ENCODE measurements at regions not wholly inside any gene's neighbourhood (a gene's known extent, or its start where the extent isn't known, plus 50 kb on each side); places are given as distances from the start of the nearest gene placed in this dataset.

GRCh38 chr10:58052772-58053171 is 214.9 kb downstream of the IPMK start:
- ATAC-seq (no peak), DNase-seq (no peak)
- Mint-ChIP-seq H3K27ac (no peak overlapping the region), H3K4me1 (no peaks in the 10 kb centered on the region), H3K36me3 (ENCODE audit: low read depth) (no peaks in the 10 kb centered on the region), H3K9me3 (no peaks in the 10 kb centered on the region), H3K27me3 (peaks cover 2% of the 10 kb centered on the region), H3K4me3 (no peak overlapping the region)

GRCh38 chr10:58050575-58050974 is 217.1 kb downstream of the IPMK start:
- H3K27ac Mint-ChIP-seq: no peak overlapping the region
- no peaks in the 10 kb centered on the region for H3K36me3 Mint-ChIP-seq (ENCODE audit: low read depth)
- no peaks in the 10 kb centered on the region for H3K4me1 Mint-ChIP-seq
- ATAC-seq: no peak
- DNase-seq: no peak
- H3K4me3 Mint-ChIP-seq: no peak overlapping the region
- H3K27me3 Mint-ChIP-seq: peaks cover 2% of the 10 kb centered on the region
- H3K9me3 Mint-ChIP-seq: no peaks in the 10 kb centered on the region

GRCh38 chr10:58048936-58049335 is 218.8 kb downstream of the IPMK start:
- no peak for DNase-seq
- no peak overlapping the region for H3K4me3 Mint-ChIP-seq
- H3K9me3 Mint-ChIP-seq: no peaks in the 10 kb centered on the region
- H3K4me1 Mint-ChIP-seq: no peaks in the 10 kb centered on the region
- H3K36me3 Mint-ChIP-seq (ENCODE audit: low read depth): no peaks in the 10 kb centered on the region
- peaks cover 2% of the 10 kb centered on the region for H3K27me3 Mint-ChIP-seq
- no peak for ATAC-seq
- no peak overlapping the region for H3K27ac Mint-ChIP-seq

- DNase-seq (no peak), ATAC-seq (no peak)
- Mint-ChIP-seq H3K9me3 (peaks cover 5% of the 10 kb centered on the region), H3K27ac (no peak overlapping the region), H3K4me3 (no peak overlapping the region), H3K4me1 (no peaks in the 10 kb centered on the region), H3K27me3 (no peaks in the 10 kb centered on the region), H3K36me3 (ENCODE audit: low read depth) (no peaks in the 10 kb centered on the region)
Measured at GRCh38 chr10:58044072-58044471, 223.6 kb downstream of the IPMK start.

- DNase-seq (no peak), ATAC-seq (no peak)
- no peaks in the 10 kb centered on the region for H3K36me3 Mint-ChIP-seq (ENCODE audit: low read depth)
- H3K4me1 Mint-ChIP-seq: no peaks in the 10 kb centered on the region
- peaks cover 5% of the 10 kb centered on the region for H3K9me3 Mint-ChIP-seq
- H3K27ac Mint-ChIP-seq: no peak overlapping the region
- H3K27me3 Mint-ChIP-seq: no peaks in the 10 kb centered on the region
- no peak overlapping the region for H3K4me3 Mint-ChIP-seq
Measured at GRCh38 chr10:58041901-58042300, 225.8 kb downstream of the IPMK start.

GRCh38 chr10:58030208-58030607 is 237.5 kb downstream of the IPMK start:
- DNase-seq: no peak
- H3K36me3 Mint-ChIP-seq (ENCODE audit: low read depth): no peaks in the 10 kb centered on the region
- no peaks in the 10 kb centered on the region for H3K4me1 Mint-ChIP-seq
- H3K27ac Mint-ChIP-seq: no peak overlapping the region
- no peak for ATAC-seq
- H3K9me3 Mint-ChIP-seq: no peaks in the 10 kb centered on the region
- H3K4me3 Mint-ChIP-seq: no peak overlapping the region
- H3K27me3 Mint-ChIP-seq: no peaks in the 10 kb centered on the region

- DNase-seq: no peak
- H3K27ac Mint-ChIP-seq: no peak overlapping the region
Measured at GRCh38 chr10:58028597-58029366, 238.9 kb downstream of the IPMK start.

GRCh38 chr10:58027426-58027825 is 240.3 kb downstream of the IPMK start:
- Mint-ChIP-seq H3K4me1 (peaks cover 2% of the 10 kb centered on the region), H3K27ac (no peak overlapping the region), H3K27me3 (no peaks in the 10 kb centered on the region), H3K4me3 (no peak overlapping the region), H3K9me3 (peaks cover 6% of the 10 kb centered on the region), H3K36me3 (ENCODE audit: low read depth) (no peaks in the 10 kb centered on the region)
- no peak for DNase-seq
- no peak for ATAC-seq

More at GRCh38 chr10:58028597-58029366, 238.9 kb downstream of the IPMK start:
- Mint-ChIP-seq H3K4me3 (no peak overlapping the region), H3K27me3 (no peaks in the 10 kb centered on the region), H3K36me3 (ENCODE audit: low read depth) (no peaks in the 10 kb centered on the region), H3K4me1 (no peaks in the 10 kb centered on the region), H3K9me3 (no peaks in the 10 kb centered on the region)
- no peak for ATAC-seq

GRCh38 chr10:58026036-58026435 is 241.7 kb downstream of the IPMK start:
- Mint-ChIP-seq H3K4me1 (peaks cover 2% of the 10 kb centered on the region), H3K4me3 (no peak overlapping the region), H3K27ac (no peak overlapping the region), H3K27me3 (no peaks in the 10 kb centered on the region), H3K9me3 (peaks cover 6% of the 10 kb centered on the region), H3K36me3 (ENCODE audit: low read depth) (no peaks in the 10 kb centered on the region)
- no peak for DNase-seq
- no peak for ATAC-seq

GRCh38 chr10:58023341-58024073 is 244.2 kb downstream of the IPMK start:
- H3K9me3 Mint-ChIP-seq: peaks cover 6% of the 10 kb centered on the region
- H3K4me3 Mint-ChIP-seq: no peak overlapping the region
- H3K27me3 Mint-ChIP-seq: no peaks in the 10 kb centered on the region
- no peak for ATAC-seq
- H3K27ac Mint-ChIP-seq: no peak overlapping the region
- DNase-seq: no peak
- H3K36me3 Mint-ChIP-seq (ENCODE audit: low read depth): no peaks in the 10 kb centered on the region
- H3K4me1 Mint-ChIP-seq: peaks cover 2% of the 10 kb centered on the region

GRCh38 chr10:58019863-58020537 is 247.7 kb downstream of the IPMK start:
- no peak overlapping the region for H3K27ac Mint-ChIP-seq
- H3K27me3 Mint-ChIP-seq: no peaks in the 10 kb centered on the region
- no peak overlapping the region for H3K4me3 Mint-ChIP-seq
- ATAC-seq (no peak), DNase-seq (no peak)
- H3K4me1 Mint-ChIP-seq: peaks cover 2% of the 10 kb centered on the region
- no peaks in the 10 kb centered on the region for H3K36me3 Mint-ChIP-seq (ENCODE audit: low read depth)
- H3K9me3 Mint-ChIP-seq: peaks cover 6% of the 10 kb centered on the region

GRCh38 chr10:58017719-58018367 is 249.9 kb downstream of the IPMK start:
- H3K27me3 Mint-ChIP-seq: no peaks in the 10 kb centered on the region
- H3K4me1 Mint-ChIP-seq: no peaks in the 10 kb centered on the region
- H3K9me3 Mint-ChIP-seq: peaks cover 2% of the 10 kb centered on the region
- H3K4me3 Mint-ChIP-seq: no peak overlapping the region
- DNase-seq: no peak
- no peak for ATAC-seq
- no peak overlapping the region for H3K27ac Mint-ChIP-seq
- H3K36me3 Mint-ChIP-seq (ENCODE audit: low read depth): no peaks in the 10 kb centered on the region

GRCh38 chr10:58016614-58017013 is 251.1 kb downstream of the IPMK start:
- Mint-ChIP-seq H3K36me3 (ENCODE audit: low read depth) (no peaks in the 10 kb centered on the region), H3K27me3 (no peaks in the 10 kb centered on the region), H3K27ac (no peak overlapping the region), H3K4me3 (no peak overlapping the region), H3K4me1 (no peaks in the 10 kb centered on the region), H3K9me3 (no peaks in the 10 kb centered on the region)
- DNase-seq (no peak), ATAC-seq (no peak)

- Mint-ChIP-seq H3K27ac (no peak overlapping the region), H3K36me3 (ENCODE audit: low read depth) (no peaks in the 10 kb centered on the region), H3K4me1 (no peaks in the 10 kb centered on the region), H3K9me3 (no peaks in the 10 kb centered on the region), H3K27me3 (no peaks in the 10 kb centered on the region), H3K4me3 (no peak overlapping the region)
- no peak for DNase-seq
- no peak for ATAC-seq
Measured at GRCh38 chr10:58014436-58014835, 253.3 kb downstream of the IPMK start.

Measured in activated naive CD8-positive, alpha-beta T cell treated with anti-CD3 and anti-CD28 coated beads, Interleukin-2, amount 50 U/mL, for 24 hours (primary cell).